K562 (cell line): ENCODE measurements at regions not wholly inside any gene's neighbourhood (a gene's known extent, or its start where the extent isn't known, plus 50 kb on each side); places are given as distances from the start of the nearest gene placed in this dataset.

Experiments
- ATAC-seq: fragments of 200-7000 bp; cut with Tn5 transposase; 3 replicates; pipeline ENCODE4 v1.9.1; 2020; ENCODE audit warnings: moderate library complexity
- BruUV-seq: library from RNA; stranded (reverse); fragments of 400-500 nt; replicated peaks from 2 replicates; lab custom pipeline; 2021; lab: Mats Ljungman, UMichigan
- CTCF ChIA-PET: fragments of 300-600 bp; formaldehyde crosslinking; extraction: SDS; loops from one replicate; lab custom pipeline; 2021; ENCODE audit warnings: low intra/inter-chr PET ratio; lab: Yijun Ruan, JAX
- POLR2A ChIA-PET: fragments of 300-600, 350-650 bp; sonication (Branson Sonifier 250); formaldehyde crosslinking; extraction: SDS; loops from one replicate; lab custom pipeline; 2021; ENCODE audit warnings: antibody characterized with exemption, inconsistent platforms; lab: Yijun Ruan, JAX
- DNase-seq, 4 experiments: peaks; one replicate each; pipeline versions ENCODE4 v3.0.0 to v3.0.0-alpha.2; 2011 to 2018; ENCODE audit warnings: low spot score in 3 of 4, mixed read lengths in 3 of 4; ENCODE audit errors: extremely low read depth in 1 of 4
- FAIRE-seq: peaks from 2 replicates; lab custom pipeline; 2011; peaks lifted over from hg19 to GRCh38; lab: Jason Lieb, UNC
- H2AFZ ChIP-seq: 2 replicates; pipeline ENCODE4 v1.6.0; 2011; ENCODE audit warnings: low read depth, low read length, control low read depth, inconsistent platforms
- H3K27ac ChIP-seq: fragments of 200-600 bp; 3 replicates; pipeline ENCODE4 v1.8.0; 2011; ENCODE audit warnings: low read depth, mild to moderate bottlenecking, control low read depth, inconsistent platforms, low read length, moderate library complexity, mixed read lengths; ENCODE audit errors: extremely low read depth
- H3K27me3 ChIP-seq, 2 experiments: fragments of 300-600 bp in 1 of 2; 2 replicates in 1 of 2; 3 replicates in 1 of 2; pipeline versions ENCODE4 v1.6.0 to v1.8.0; 2011; ENCODE audit warnings: inconsistent platforms in 2 of 2, low read length in 2 of 2, mild to moderate bottlenecking in 1 of 2, mixed read lengths in 1 of 2, moderate library complexity in 1 of 2; ENCODE audit not compliant: control insufficient read depth in 2 of 2, insufficient read depth in 2 of 2
- H3K36me3 ChIP-seq: fragments of 300-600 bp; 3 replicates; pipeline ENCODE4 v1.8.0; 2011; ENCODE audit warnings: mild to moderate bottlenecking, low read length, inconsistent platforms; ENCODE audit not compliant: control insufficient read depth, insufficient read depth
- H3K4me1 ChIP-seq, 2 experiments: fragments of 200-600 bp in 1 of 2; replicated peaks in 1 of 2; 2 replicates in 1 of 2; 3 replicates in 1 of 2; pipeline versions ENCODE4 v1.5.1 to v1.8.0; 2011; ENCODE audit warnings: inconsistent platforms in 2 of 2, low read length in 2 of 2, mild to moderate bottlenecking in 1 of 2, mixed read lengths in 1 of 2, moderate library complexity in 1 of 2; ENCODE audit not compliant: control insufficient read depth in 2 of 2, insufficient read depth in 2 of 2
- H3K4me2 ChIP-seq: 2 replicates; pipeline ENCODE4 v1.6.1; 2011; ENCODE audit warnings: low read length, control low read depth, inconsistent platforms, mixed read lengths; ENCODE audit not compliant: insufficient read depth
- H3K4me3 ChIP-seq: fragments of 200-600 bp; sonication (generic), shearing (Covaris generic); 2 replicates; pipeline ENCODE4 v1.5.1; 2016; ENCODE audit warnings: control low read depth, inconsistent platforms
- H3K79me2 ChIP-seq: fragments of 200-600 bp; 3 replicates; pipeline ENCODE4 v1.8.0; 2011; ENCODE audit warnings: low read length, inconsistent platforms; ENCODE audit not compliant: control insufficient read depth, insufficient read depth
- H3K9ac ChIP-seq, 2 experiments: 2 replicates each; pipeline versions ENCODE4 v1.6.0 to v1.6.1; 2011; ENCODE audit warnings: low read depth in 2 of 2, low read length in 2 of 2, control low read depth in 1 of 2, inconsistent platforms in 1 of 2, mild to moderate bottlenecking in 1 of 2, mixed read lengths in 1 of 2; ENCODE audit not compliant: insufficient read depth in 1 of 2
- H3K9me1 ChIP-seq: one replicate; pipeline ENCODE4 v1.6.0; 2011; ENCODE audit warnings: inconsistent platforms, mild to moderate bottlenecking, low read length, moderate library complexity; ENCODE audit not compliant: control insufficient read depth, insufficient read depth
- H3K9me3 ChIP-seq: replicated peaks from 2 replicates; pipeline ENCODE4 v1.5.1; 2011; ENCODE audit warnings: low read depth, low read length, inconsistent platforms; ENCODE audit not compliant: control insufficient read depth, insufficient read depth
- H4K20me1 ChIP-seq: replicated peaks from 2 replicates; pipeline ENCODE4 v1.6.1; 2011; ENCODE audit warnings: low read length, inconsistent platforms, mixed read lengths; ENCODE audit not compliant: control insufficient read depth, insufficient read depth
- E2F3 ChIP-seq: fragments of 250-450 bp; sonication (Bioruptor Pico); IDR thresholded peaks from 2 replicates; pipeline ENCODE4 v1.4.0; 2020; ENCODE audit warnings: mild to moderate bottlenecking
- KAT7 ChIP-seq: sonication (generic); formaldehyde crosslinking; IDR thresholded peaks from 2 replicates; pipeline ENCODE4 v1.8.0; 2022; ENCODE audit warnings: missing genetic modification reagents, mild to moderate bottlenecking, borderline replicate concordance
- MEF2D ChIP-seq: conservative IDR thresholded peaks from 2 replicates; pipeline ENCODE4 v1.6.1; 2016; ENCODE audit warnings: low read depth, missing genetic modification characterization, missing compliant biosample characterization
- PPARD ChIP-seq: fragments of 250-450 bp; sonication (Bioruptor Pico); IDR thresholded peaks from 2 replicates; pipeline ENCODE4 v1.8.0; 2022; ENCODE audit warnings: inconsistent platforms, mild to moderate bottlenecking, moderate library complexity
- SIN3B ChIP-seq: fragments of 450-650 bp; IDR thresholded peaks from 2 replicates; pipeline ENCODE4 v1.6.1; 2017; ENCODE audit warnings: low read depth, mild to moderate bottlenecking, moderate library complexity
- ZNF561 ChIP-seq: fragments of 450-650 bp; formaldehyde crosslinking; conservative IDR thresholded peaks from 2 replicates; pipeline ENCODE4 v1.4.0; 2020; ENCODE audit warnings: mild to moderate bottlenecking, moderate library complexity
- ZNF764 ChIP-seq: fragments of 250-450 bp; sonication (Bioruptor Pico); IDR thresholded peaks from 2 replicates; pipeline ENCODE4 v1.4.0; 2020; ENCODE audit warnings: low read depth, mild to moderate bottlenecking, moderate library complexity
- WGBS: fragments of 100-300 bp; shearing (Covaris generic); methylation state at CpG from one replicate; pipeline ENCODE4 v1.1.6; 2016; ENCODE audit warnings: low coverage, mixed read lengths; ENCODE audit not compliant: insufficient coverage; ENCODE audit errors: missing lambda C conversion rate; 5-methylcytosine and 5-hydroxymethylcytosine counted together
- in situ Hi-C: fragments of 300-500 bp; cut with MboI; formaldehyde crosslinking; loops from 4 replicates; pipeline ENCODE4 v1.15.0; 2018; ENCODE audit warnings: inconsistent platforms, mixed read lengths
- intact Hi-C: fragments of 100-400 bp; cut with micrococcal nuclease; formaldehyde crosslinking; loops from 2 replicates; pipeline ENCODE4 v1.14.2; 2022
- TF ChIP-seq, protein P1 (sequence below): fragments of 450-650 bp; formaldehyde crosslinking; IDR thresholded peaks from 2 replicates; pipeline ENCODE4 v1.4.0; 2022; ENCODE audit warnings: mild to moderate bottlenecking, moderate library complexity

DNA sequence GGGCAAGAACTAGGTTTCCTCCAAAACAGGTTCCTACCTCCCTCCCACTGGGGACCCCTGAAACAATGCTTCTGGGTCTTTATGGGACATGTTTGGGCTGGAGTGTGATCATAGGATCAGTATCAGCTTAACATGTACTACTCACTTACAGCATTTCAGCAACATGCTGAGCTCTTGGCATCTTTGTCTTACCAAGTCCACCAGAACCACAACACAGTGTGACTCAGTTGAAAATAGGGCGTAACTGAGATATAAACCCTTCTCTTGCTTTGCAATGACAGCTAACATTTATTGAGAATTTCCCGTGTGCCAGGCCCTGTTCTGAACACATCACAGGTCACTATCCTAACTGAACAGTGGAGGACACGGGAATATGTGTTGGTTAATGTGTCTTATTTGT, 218.5 kb upstream of the LNX1 start:
- Histone ChIP-seq H3K36me3 (no peaks in the 10 kb centered on the region), H3K9me1 (no peaks in the 10 kb centered on the region), H3K4me1 (no peaks in the 10 kb centered on the region), H3K9me3 (no peaks in the 10 kb centered on the region), H3K4me2 (no peak overlapping the region), H4K20me1 (no peaks in the 10 kb centered on the region), H2AFZ (no peak overlapping the region), H3K79me2 (no peaks in the 10 kb centered on the region), H3K4me3 (no peak overlapping the region), H3K9ac (no peak overlapping the region), H3K27ac (no peak overlapping the region), H3K27me3 (peaks cover 0 to 4% of the 10 kb centered on the region in 2 experiments; a peak in 2 of 5 replicates)
- ChIA-PET POLR2A (no interaction called here), CTCF (no interaction called here)
- FAIRE-seq (no peak), ATAC-seq (no peak), DNase-seq (no peak)
- in situ Hi-C loops (loop anchor here (25.0 kb wide), 1 partner anchor 798 kb away; no protein-coding TSS in a partner anchor), intact Hi-C loops (no loop called here)
- TF ChIP-seq E2F3 (CRISPR knock-in tag) (no peak), MEF2D (tag) (no peak), ZNF561 (CRISPR knock-in tag) (no peak), KAT7 (CRISPR knock-in tag) (no peak), SIN3B (no peak), ZNF764 (CRISPR knock-in tag) (no peak), PPARD (CRISPR knock-in tag) (no peak)
- TF ChIP-seq, protein P1, sequence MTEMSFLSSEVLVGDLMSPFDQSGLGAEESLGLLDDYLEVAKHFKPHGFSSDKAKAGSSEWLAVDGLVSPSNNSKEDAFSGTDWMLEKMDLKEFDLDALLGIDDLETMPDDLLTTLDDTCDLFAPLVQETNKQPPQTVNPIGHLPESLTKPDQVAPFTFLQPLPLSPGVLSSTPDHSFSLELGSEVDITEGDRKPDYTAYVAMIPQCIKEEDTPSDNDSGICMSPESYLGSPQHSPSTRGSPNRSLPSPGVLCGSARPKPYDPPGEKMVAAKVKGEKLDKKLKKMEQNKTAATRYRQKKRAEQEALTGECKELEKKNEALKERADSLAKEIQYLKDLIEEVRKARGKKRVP (CRISPR knock-in tag), result no peak
- no TSS peak for BruUV-seq
- 0% methylated on average over 3 of the region's 3 CpGs for WGBS
